GM12874 (cell line): ENCODE measurements at regions not wholly inside any gene's neighbourhood (a gene's known extent, or its start where the extent isn't known, plus 50 kb on each side); places are given as distances from the start of the nearest gene placed in this dataset.

Experiments
- TF ChIP-seq, protein P1 (sequence below): IDR thresholded peaks from 2 replicates; pipeline ENCODE4 v1.5.1; 2011; ENCODE audit warnings: low read depth, mild to moderate bottlenecking, control low read depth, low read length, moderate library complexity; ENCODE audit not compliant: insufficient read depth

- TF ChIP-seq, protein P1, sequence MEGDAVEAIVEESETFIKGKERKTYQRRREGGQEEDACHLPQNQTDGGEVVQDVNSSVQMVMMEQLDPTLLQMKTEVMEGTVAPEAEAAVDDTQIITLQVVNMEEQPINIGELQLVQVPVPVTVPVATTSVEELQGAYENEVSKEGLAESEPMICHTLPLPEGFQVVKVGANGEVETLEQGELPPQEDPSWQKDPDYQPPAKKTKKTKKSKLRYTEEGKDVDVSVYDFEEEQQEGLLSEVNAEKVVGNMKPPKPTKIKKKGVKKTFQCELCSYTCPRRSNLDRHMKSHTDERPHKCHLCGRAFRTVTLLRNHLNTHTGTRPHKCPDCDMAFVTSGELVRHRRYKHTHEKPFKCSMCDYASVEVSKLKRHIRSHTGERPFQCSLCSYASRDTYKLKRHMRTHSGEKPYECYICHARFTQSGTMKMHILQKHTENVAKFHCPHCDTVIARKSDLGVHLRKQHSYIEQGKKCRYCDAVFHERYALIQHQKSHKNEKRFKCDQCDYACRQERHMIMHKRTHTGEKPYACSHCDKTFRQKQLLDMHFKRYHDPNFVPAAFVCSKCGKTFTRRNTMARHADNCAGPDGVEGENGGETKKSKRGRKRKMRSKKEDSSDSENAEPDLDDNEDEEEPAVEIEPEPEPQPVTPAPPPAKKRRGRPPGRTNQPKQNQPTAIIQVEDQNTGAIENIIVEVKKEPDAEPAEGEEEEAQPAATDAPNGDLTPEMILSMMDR, result no peak
Measured at GRCh38 chr12:77161944-77162343, 96.6 kb upstream of the E2F7 start.

DNA sequence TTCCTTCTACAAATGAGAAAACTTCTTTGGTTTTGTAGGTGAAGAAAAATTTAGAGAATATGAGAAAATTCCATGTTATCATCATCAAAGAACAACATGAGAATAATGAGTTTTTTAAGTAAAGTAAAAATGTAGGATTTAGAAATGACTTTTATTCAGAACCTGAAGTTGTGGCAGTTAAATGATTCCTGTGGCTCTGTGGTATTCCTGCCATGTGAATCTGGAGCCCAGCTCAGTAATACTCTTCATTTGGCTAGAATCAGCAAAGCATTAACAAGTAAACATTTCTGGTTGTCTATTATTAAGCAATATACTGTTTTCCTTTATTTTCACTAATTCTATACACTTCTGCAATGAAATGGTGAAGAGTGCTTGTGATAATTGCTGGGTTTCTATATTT, 95.6 kb upstream of the E2F7 start:
- TF ChIP-seq, protein P1, result no peak

- TF ChIP-seq, protein P1, result no peak
Measured at GRCh38 chr12:77153706-77154105, 88.3 kb upstream of the E2F7 start.

DNA sequence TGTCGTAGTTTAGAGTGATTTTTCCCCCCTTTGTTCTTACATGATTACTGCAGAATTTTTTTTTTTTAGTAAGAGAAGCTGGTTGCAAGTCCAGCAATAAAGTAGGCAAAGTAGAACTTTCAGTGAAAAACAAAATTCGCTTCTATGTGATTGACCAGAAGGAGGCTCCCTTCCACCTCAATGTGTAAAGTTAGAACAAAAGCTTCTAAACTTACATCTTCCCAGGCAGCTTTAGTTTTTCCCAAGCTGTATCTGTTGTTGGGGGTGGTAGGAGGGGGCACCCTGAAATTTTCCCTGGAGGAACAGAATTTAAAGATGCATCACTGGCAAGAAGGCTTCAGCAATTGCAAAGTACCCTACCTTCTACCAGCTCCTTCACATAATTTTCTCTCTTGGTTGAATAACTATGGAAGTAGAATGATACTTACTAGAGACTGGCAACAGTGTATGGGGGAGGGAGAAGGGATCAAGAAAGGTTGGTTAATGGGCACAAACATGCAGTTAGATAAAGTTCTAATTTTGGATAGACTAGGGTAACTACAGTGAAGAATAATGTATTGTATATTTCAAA, 87.3 kb upstream of the E2F7 start:
- TF ChIP-seq, protein P1, result 0 out of 2 replicates have a peak, but pooled peaks have one; percentile 7

DNA sequence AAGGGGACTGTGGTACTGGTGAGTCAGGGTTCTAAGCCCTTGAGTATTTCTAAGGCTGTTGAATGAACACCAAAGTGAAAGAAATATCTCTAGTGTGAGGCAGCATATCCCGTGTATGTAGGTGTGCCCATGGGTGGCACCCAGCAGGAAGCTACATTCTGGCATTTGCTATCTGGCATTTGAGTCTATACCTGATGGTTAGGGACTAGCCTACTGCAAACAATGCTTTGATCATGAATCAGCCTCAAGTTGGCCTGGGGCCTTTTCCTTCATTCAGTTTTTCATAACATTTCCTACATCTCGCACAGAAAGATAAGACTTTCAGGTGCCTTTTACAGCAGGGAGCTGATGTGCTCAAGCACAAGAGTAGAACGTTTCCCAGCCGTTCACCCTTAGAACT, 85.7 kb upstream of the E2F7 start:
- TF ChIP-seq, protein P1, result no peak

GRCh38 chr12:77133566-77133965, 68.2 kb upstream of the E2F7 start:
- TF ChIP-seq, protein P1, result no peak

DNA sequence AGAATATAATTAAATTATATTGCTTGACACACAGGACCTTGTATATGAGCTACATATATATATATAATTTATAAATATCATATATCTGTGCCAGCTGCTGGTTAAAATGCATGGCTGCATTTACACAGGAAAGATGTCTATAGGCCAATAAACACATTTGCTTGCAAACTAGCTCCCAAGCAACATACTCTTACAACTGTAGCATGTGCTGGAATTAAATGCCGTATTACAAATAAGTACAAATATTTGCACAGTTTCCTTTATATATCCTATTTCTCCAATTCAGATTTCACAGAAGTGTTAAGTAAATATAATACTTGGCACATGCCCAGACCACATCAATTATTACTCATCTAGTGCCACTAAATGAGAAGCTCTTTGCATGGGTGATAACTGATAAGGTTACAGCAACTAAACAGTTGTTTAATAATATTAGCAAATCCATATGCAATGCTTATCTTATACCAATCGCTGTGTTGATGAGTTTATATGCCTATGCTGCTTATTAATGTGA, 66.7 kb upstream of the E2F7 start:
- TF ChIP-seq, protein P1, result no peak
